Type B pancreatic cell (in vitro differentiated cells): ENCODE measurements at regions not wholly inside any gene's neighbourhood (a gene's known extent, or its start where the extent isn't known, plus 50 kb on each side); places are given as distances from the start of the nearest gene placed in this dataset.

Experiments used
- DNase-seq: peaks from one replicate; pipeline ENCODE4 v3.0.0; 2021; ENCODE audit warnings: mixed read lengths; ENCODE audit not compliant: unreplicated experiment; ENCODE audit errors: extremely low spot score
- H3K27ac Mint-ChIP-seq: 2 replicates; pipeline ENCODE4 v1.8.0; 2021; ENCODE audit warnings: mild to moderate bottlenecking, mixed read lengths
- H3K27me3 Mint-ChIP-seq: 2 replicates; pipeline ENCODE4 v1.8.0; 2021; ENCODE audit warnings: mixed read lengths
- H3K36me3 Mint-ChIP-seq: 2 replicates; pipeline ENCODE4 v1.8.0; 2021; ENCODE audit warnings: mixed read lengths
- H3K4me1 Mint-ChIP-seq: one replicate; pipeline ENCODE4 v1.8.0; 2021; ENCODE audit warnings: mixed read lengths; ENCODE audit not compliant: unreplicated experiment
- H3K4me3 Mint-ChIP-seq: 2 replicates; pipeline ENCODE4 v1.8.0; 2021; ENCODE audit warnings: mild to moderate bottlenecking, mixed read lengths
- H3K9me3 Mint-ChIP-seq: 2 replicates; pipeline ENCODE4 v1.8.0; 2021; ENCODE audit warnings: mixed read lengths
- CTCF ChIP-seq: fragments of 200-600 bp; sonication (generic); conservative IDR thresholded peaks from 2 replicates; pipeline ENCODE4 v1.5.0; 2021; ENCODE audit warnings: antibody characterized with exemption, mild to moderate bottlenecking

GRCh38 chr5:90134381-90134780 is 275.2 kb downstream of the CETN3 start:
- TF ChIP-seq CTCF: no peak
- Mint-ChIP-seq H3K4me1 (no peaks in the 10 kb centered on the region), H3K9me3 (no peaks in the 10 kb centered on the region), H3K27me3 (no peaks in the 10 kb centered on the region), H3K4me3 (no peak overlapping the region), H3K27ac (no peak overlapping the region), H3K36me3 (no peaks in the 10 kb centered on the region)
- DNase-seq: no peak

- no peak for TF ChIP-seq CTCF
- H3K36me3 Mint-ChIP-seq: no peaks in the 10 kb centered on the region
- no peaks in the 10 kb centered on the region for H3K4me1 Mint-ChIP-seq
- no peak overlapping the region for H3K4me3 Mint-ChIP-seq
- H3K27ac Mint-ChIP-seq: no peak overlapping the region
- H3K9me3 Mint-ChIP-seq: no peaks in the 10 kb centered on the region
- no peak for DNase-seq
- no peaks in the 10 kb centered on the region for H3K27me3 Mint-ChIP-seq
Measured at GRCh38 chr5:90133941-90134340, 275.6 kb downstream of the CETN3 start.

GRCh38 chr5:90131383-90132133 is 278.0 kb downstream of the CETN3 start:
- no peak for DNase-seq
- no peaks in the 10 kb centered on the region for H3K27me3 Mint-ChIP-seq
- no peak overlapping the region for H3K27ac Mint-ChIP-seq
- H3K4me1 Mint-ChIP-seq: no peaks in the 10 kb centered on the region
- H3K36me3 Mint-ChIP-seq: no peaks in the 10 kb centered on the region
- no peak overlapping the region for H3K4me3 Mint-ChIP-seq
- H3K9me3 Mint-ChIP-seq: no peaks in the 10 kb centered on the region
- TF ChIP-seq CTCF: no peak

GRCh38 chr5:90128551-90128950 is 281.0 kb downstream of the CETN3 start:
- TF ChIP-seq CTCF: no peak
- Mint-ChIP-seq H3K36me3 (no peaks in the 10 kb centered on the region), H3K9me3 (no peaks in the 10 kb centered on the region), H3K27me3 (no peaks in the 10 kb centered on the region), H3K4me3 (no peak overlapping the region), H3K27ac (no peak overlapping the region), H3K4me1 (no peaks in the 10 kb centered on the region)
- DNase-seq: no peak

- Mint-ChIP-seq H3K4me3 (no peak overlapping the region), H3K27ac (no peak overlapping the region), H3K27me3 (no peaks in the 10 kb centered on the region)
Measured at GRCh38 chr5:90119531-90119971, 290.0 kb downstream of the CETN3 start.

More at GRCh38 chr5:90119531-90119971, 290.0 kb downstream of the CETN3 start:
- Mint-ChIP-seq H3K36me3 (no peaks in the 10 kb centered on the region), H3K9me3 (no peaks in the 10 kb centered on the region), H3K4me1 (no peaks in the 10 kb centered on the region)
- no peak for TF ChIP-seq CTCF
- no peak for DNase-seq
